Loucy (cell line): ENCODE measurements at regions not wholly inside any gene's neighbourhood (a gene's known extent, or its start where the extent isn't known, plus 50 kb on each side); places are given as distances from the start of the nearest gene placed in this dataset.

ENCODE experiments used
- H2AFZ ChIP-seq: fragments of 200-600 bp; sonication (generic); 2 replicates; pipeline ENCODE4 v1.6.0; 2016; ENCODE audit warnings: antibody characterized with exemption, mild to moderate bottlenecking, low read length, moderate library complexity
- H3F3A ChIP-seq: fragments of 200-600 bp; 2 replicates; pipeline ENCODE4 v1.6.0; 2016; ENCODE audit warnings: antibody characterized with exemption, low read depth, mild to moderate bottlenecking
- H3K27me3 ChIP-seq: fragments of 200-600 bp; sonication (generic); 2 replicates; pipeline ENCODE4 v1.6.1; 2014; ENCODE audit warnings: low read length, mild to moderate bottlenecking; ENCODE audit not compliant: insufficient read depth, poor library complexity, severe bottlenecking
- H3K36me3 ChIP-seq: fragments of 200-600 bp; sonication (generic); 2 replicates; pipeline ENCODE4 v1.6.1; 2016; ENCODE audit warnings: low read length; ENCODE audit not compliant: insufficient read depth
- H3K4me1 ChIP-seq: fragments of 200-600 bp; sonication (generic); 2 replicates; pipeline ENCODE4 v1.5.1; 2014; ENCODE audit warnings: low read length, mild to moderate bottlenecking; ENCODE audit not compliant: insufficient read depth, poor library complexity, severe bottlenecking
- H3K4me2 ChIP-seq: fragments of 200-600 bp; sonication (generic); 2 replicates; pipeline ENCODE4 v1.6.0; 2014; ENCODE audit warnings: antibody characterized with exemption, low read length, low read depth, mild to moderate bottlenecking; ENCODE audit not compliant: poor library complexity, severe bottlenecking
- H3K4me3 ChIP-seq: fragments of 200-600 bp; sonication (generic); 2 replicates; pipeline ENCODE4 v1.5.1; 2014; ENCODE audit warnings: low read length, mild to moderate bottlenecking, mixed read lengths; ENCODE audit not compliant: poor library complexity, severe bottlenecking
- H3K79me2 ChIP-seq: fragments of 200-600 bp; sonication (generic); 2 replicates; pipeline ENCODE4 v1.6.1; 2014; ENCODE audit warnings: low read length; ENCODE audit not compliant: insufficient read depth
- H3K9ac ChIP-seq: fragments of 200-600 bp; sonication (generic); 2 replicates; pipeline ENCODE4 v1.6.0; 2014; ENCODE audit warnings: mild to moderate bottlenecking, low read depth, low read length, moderate library complexity; ENCODE audit not compliant: poor library complexity, severe bottlenecking
- H3K9me2 ChIP-seq: fragments of 200-600 bp; sonication (generic); replicated peaks from 2 replicates; pipeline ENCODE4 v1.6.1; 2016; ENCODE audit warnings: low read depth, low read length, mixed read lengths
- H3K9me3 ChIP-seq: fragments of 200-600 bp; sonication (generic); 2 replicates; pipeline ENCODE4 v1.6.1; 2014; ENCODE audit warnings: mild to moderate bottlenecking, antibody characterized with exemption, low read length, low read depth; ENCODE audit not compliant: insufficient read depth
- H4K20me1 ChIP-seq: fragments of 200-600 bp; sonication (generic); 2 replicates; pipeline ENCODE4 v1.6.0; 2014; ENCODE audit warnings: antibody characterized with exemption, low read length, mild to moderate bottlenecking; ENCODE audit not compliant: insufficient read depth, poor library complexity, severe bottlenecking
- EZH2phosphoT487 ChIP-seq: fragments of 200-600 bp; IDR thresholded peaks from 2 replicates; pipeline ENCODE4 v1.6.1; 2018; ENCODE audit warnings: antibody characterized with exemption, mild to moderate bottlenecking, moderate library complexity, borderline replicate concordance
- TF ChIP-seq, protein P1 (sequence below): fragments of 200-600 bp; sonication (generic); conservative IDR thresholded peaks from 2 replicates; pipeline ENCODE4 v1.5.1; 2014; ENCODE audit warnings: mild to moderate bottlenecking, antibody characterized with exemption, low read length

DNA sequence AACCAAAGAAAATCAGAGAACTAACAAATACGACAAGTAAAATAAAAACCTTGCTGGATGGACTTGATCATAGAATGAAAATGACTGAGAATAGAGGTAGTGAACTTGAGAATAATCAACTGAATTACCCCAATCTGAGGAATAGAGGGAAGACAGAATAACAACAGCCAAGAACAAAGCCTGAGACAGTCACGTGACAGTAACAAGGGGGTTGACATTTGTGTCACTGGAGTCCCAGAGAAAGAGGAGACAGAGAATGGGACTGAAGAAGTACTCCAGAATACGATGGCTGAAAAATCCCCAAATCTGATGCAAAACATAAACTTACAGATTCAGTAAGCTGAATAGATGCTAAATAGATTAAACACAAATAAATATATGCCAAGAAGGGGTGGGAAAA is 248.5 kb upstream of the HDAC4 start:
- H3F3A ChIP-seq = no peaks in the 10 kb centered on the region
- H3K27me3 ChIP-seq = no peaks in the 10 kb centered on the region
- peaks cover 5% of the 10 kb centered on the region; the same call in 1 of the 2 replicates for H3K9me3 ChIP-seq
- H4K20me1 ChIP-seq = no peaks in the 10 kb centered on the region
- no peaks in the 10 kb centered on the region for H3K4me1 ChIP-seq
- no peak overlapping the region for H3K9ac ChIP-seq
- no peak overlapping the region for H3K4me2 ChIP-seq
- no peaks in the 10 kb centered on the region for H3K36me3 ChIP-seq
- no peaks in the 10 kb centered on the region for H3K9me2 ChIP-seq
- H2AFZ ChIP-seq = no peak overlapping the region
- H3K4me3 ChIP-seq = no peak overlapping the region
- H3K79me2 ChIP-seq = no peaks in the 10 kb centered on the region
- no peak for TF ChIP-seq EZH2phosphoT487
- TF ChIP-seq, protein P1, sequence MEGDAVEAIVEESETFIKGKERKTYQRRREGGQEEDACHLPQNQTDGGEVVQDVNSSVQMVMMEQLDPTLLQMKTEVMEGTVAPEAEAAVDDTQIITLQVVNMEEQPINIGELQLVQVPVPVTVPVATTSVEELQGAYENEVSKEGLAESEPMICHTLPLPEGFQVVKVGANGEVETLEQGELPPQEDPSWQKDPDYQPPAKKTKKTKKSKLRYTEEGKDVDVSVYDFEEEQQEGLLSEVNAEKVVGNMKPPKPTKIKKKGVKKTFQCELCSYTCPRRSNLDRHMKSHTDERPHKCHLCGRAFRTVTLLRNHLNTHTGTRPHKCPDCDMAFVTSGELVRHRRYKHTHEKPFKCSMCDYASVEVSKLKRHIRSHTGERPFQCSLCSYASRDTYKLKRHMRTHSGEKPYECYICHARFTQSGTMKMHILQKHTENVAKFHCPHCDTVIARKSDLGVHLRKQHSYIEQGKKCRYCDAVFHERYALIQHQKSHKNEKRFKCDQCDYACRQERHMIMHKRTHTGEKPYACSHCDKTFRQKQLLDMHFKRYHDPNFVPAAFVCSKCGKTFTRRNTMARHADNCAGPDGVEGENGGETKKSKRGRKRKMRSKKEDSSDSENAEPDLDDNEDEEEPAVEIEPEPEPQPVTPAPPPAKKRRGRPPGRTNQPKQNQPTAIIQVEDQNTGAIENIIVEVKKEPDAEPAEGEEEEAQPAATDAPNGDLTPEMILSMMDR = no peak

DNA sequence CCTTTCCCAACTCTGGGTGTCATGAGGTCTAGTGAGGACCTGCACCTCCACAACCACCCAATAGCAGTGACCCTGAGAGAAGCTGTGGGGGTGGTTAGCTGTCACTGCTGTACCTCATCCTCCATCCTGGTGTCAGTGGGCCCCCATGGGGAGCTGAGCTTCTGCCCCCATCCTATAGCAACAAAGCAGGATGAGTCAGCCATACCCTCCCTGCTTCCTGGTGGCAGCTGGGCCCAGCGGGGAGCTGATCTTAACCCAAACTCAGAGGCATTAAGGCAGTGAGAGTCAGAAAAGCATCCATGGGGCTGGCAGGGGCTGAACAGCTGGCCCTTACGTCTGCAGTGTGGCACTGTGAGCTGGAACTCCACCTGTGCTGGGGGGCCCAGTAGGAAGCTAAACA is 247.8 kb upstream of the HDAC4 start:
- Histone ChIP-seq H2AFZ (no peak overlapping the region), H3K27me3 (no peaks in the 10 kb centered on the region)

DNA sequence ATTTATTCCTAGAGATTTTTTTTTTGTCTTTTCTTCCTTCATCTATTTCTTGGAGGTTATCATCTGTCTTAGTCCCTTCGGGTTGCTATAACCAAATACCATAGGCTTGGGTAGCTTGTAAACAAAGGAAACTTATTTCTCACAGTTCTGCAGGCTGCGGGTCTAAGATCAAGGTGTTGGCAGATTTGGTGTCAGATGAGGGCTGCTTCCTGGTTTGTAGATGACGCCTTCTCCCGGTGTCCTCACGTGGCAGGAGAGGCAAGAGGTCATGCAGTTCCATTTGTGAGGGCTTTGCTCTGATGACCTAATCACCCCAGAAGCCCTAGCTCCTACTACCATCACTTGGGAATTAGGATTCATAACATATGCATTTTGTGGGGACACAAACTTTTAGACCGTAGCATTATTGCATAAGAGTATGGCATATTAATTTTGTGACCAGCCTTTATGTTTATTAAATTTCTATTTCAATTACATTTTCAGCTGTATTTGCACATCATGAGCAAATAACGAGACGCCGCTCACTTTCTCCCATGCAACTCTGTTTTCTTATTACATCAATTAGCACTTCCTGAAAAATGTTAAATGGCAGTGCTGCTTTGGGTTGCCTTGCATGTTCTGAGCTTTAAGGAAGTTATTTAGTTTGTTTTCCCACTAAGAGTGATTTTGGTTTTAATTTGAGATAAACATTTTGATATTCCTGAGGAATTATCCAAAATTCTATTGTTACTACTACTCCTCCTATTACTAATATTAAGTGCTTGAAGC is 246.4 kb upstream of the HDAC4 start:
- Histone ChIP-seq H3K4me2 (no peak overlapping the region), H3K79me2 (no peaks in the 10 kb centered on the region), H2AFZ (no peak overlapping the region), H3K9ac (no peak overlapping the region), H3F3A (no peaks in the 10 kb centered on the region), H3K4me3 (no peak overlapping the region), H3K4me1 (no peaks in the 10 kb centered on the region), H3K9me2 (no peaks in the 10 kb centered on the region), H3K36me3 (no peaks in the 10 kb centered on the region), H3K9me3 (peaks cover 5% of the 10 kb centered on the region; the same call in 1 of the 2 replicates), H3K27me3 (no peaks in the 10 kb centered on the region), H4K20me1 (no peaks in the 10 kb centered on the region)
- TF ChIP-seq, protein P1 = no peak
- no peak for TF ChIP-seq EZH2phosphoT487

More for the DNA sequence above, 247.8 kb upstream of the HDAC4 start:
- Histone ChIP-seq H3K9ac (no peak overlapping the region), H3K4me1 (no peaks in the 10 kb centered on the region), H3K4me3 (no peak overlapping the region), H3K4me2 (no peak overlapping the region), H3K9me3 (peaks cover 5% of the 10 kb centered on the region; the same call in 1 of the 2 replicates), H3F3A (no peaks in the 10 kb centered on the region), H4K20me1 (no peaks in the 10 kb centered on the region), H3K79me2 (no peaks in the 10 kb centered on the region), H3K36me3 (no peaks in the 10 kb centered on the region), H3K9me2 (no peaks in the 10 kb centered on the region)
- no peak for TF ChIP-seq EZH2phosphoT487
- TF ChIP-seq, protein P1 = no peak
